Renal pelvis (tissue), 1 donor: ENCODE measurements at regions not wholly inside any gene's neighbourhood (a gene's known extent, or its start where the extent isn't known, plus 50 kb on each side); places are given as distances from the start of the nearest gene placed in this dataset.

Experiments
- DNase-seq: peaks from one replicate; pipeline ENCODE4 v3.0.0-alpha.2; 2013

DNA sequence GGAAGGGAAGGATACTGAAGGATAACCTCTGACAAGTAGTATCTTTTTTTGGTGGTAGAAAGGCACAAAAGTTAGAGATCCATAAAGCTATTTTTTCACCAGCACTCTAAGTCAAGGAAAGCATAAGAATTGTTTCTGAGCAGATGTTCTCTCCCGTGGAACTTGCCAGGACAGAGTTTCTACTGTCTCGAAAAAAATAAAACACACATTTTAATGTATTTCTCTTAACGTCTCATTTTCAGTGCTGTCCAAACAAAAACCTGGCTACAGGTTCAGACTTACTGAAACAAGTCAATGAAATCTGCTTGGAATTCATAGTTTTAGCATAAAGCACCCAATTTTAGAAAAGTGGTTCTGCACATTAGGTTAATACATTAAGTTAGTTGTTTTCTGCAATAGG is 338.3 kb downstream of the LTN1 start:
- no peak for DNase-seq

GRCh38 chr21:28644762-28645161 is 347.9 kb downstream of the LTN1 start:
- DNase-seq = no peak

- no peak for DNase-seq
These were observed 349.8 kb downstream of the LTN1 start for GRCh38 chr21:28642891-28643290.

GRCh38 chr21:28641731-28642130 is 350.9 kb downstream of the LTN1 start:
- no peak for DNase-seq

DNA sequence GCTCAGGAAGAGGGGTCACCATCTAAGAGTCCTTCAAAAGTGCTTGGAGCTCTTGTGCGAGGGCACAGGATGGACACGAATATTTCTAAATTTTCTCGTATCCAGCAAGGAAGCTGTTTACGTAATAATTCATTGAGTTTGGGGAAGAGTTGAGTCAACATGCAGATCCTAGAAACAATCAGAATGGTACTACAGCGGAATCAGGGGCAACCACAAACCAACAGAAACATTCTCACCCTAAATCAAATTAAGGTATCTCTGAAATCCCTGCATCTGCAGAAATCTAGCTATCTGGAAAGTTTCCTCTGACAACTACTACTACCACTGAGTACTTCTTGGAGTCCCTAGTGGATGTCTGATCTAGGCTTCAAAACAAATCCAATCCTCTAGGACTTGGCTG is 352.4 kb downstream of the LTN1 start:
- no peak for DNase-seq

DNA sequence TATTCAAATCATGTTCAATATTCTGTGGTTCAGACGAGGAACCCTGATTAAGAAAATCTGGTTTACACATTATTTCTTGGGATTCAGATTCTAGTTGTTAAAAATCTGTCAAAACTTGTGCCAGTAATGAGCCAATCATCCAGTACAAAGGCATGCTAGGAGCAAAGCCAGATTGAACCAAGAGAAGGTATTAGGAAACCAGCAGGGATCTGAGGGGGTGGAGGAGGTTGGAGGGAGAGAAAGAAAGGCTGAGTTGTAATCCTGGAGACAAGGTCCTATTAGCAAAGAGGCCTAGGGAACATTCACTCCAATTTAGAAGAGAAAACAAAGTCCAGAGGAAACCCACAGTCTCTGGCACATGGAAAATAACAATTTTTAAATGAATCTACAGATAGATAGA is 352.9 kb downstream of the LTN1 start:
- DNase-seq = no peak

DNA sequence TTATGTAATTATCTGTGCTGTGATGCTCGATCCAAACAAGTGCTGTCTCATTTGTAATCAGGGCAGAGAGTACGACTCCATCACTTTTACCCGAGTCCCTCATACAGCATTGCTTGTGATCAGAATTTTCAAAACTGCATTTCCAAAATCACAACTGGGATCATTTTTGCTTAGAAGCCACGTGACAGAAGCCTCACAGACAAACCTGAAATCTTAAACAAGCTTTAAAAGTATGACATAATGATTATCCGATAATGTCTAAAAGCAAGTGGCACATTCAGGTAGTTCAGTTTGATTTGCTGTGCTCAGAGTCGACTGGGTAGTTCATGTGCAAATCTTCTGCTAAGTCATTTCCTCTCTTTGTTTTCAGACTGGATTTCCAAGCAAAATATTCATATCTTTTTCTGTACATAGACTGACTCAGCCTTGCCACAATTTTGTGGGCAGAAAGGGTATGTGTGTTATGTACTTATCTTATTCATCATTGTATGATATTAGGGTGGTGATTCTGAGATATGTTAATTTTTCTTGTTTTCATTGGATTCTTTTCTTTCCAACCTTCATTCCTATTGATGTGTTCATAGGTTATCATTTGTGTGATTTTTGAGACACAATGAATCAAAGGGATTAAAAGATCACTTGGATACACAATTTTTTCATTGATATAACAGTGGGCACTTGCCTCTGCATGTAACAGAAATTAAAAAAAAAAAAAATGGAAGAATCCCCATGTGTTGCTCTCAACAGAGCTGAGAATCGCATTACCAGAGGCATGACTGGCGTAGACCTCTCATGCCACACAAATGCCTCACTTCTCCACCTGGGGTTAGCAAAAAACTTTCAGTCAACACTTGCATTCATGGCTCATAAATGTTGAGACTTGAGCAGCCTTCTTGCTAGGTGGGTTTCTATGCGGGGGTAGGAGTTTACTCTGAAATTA is 355.7 kb downstream of the LTN1 start:
- DNase-seq = no peak

DNA sequence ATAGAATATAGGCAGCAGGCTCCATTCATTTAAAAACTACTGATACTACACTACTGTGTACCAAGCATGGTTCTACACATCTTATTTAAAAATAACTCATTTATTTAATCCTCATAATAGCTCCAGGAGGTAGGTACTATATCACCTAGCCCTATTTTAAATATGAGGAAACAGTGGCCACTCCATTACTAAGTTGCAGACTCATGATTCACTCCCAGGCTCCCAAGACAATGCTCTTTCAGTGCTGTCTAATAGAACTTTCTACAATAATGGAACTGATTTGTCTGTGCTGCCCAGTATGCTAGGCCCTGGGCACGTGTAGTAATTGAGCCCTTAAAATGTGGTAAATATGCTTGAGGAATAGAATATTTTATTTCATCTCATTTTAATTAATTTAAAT is 357.1 kb downstream of the LTN1 start:
- no peak for DNase-seq

DNA sequence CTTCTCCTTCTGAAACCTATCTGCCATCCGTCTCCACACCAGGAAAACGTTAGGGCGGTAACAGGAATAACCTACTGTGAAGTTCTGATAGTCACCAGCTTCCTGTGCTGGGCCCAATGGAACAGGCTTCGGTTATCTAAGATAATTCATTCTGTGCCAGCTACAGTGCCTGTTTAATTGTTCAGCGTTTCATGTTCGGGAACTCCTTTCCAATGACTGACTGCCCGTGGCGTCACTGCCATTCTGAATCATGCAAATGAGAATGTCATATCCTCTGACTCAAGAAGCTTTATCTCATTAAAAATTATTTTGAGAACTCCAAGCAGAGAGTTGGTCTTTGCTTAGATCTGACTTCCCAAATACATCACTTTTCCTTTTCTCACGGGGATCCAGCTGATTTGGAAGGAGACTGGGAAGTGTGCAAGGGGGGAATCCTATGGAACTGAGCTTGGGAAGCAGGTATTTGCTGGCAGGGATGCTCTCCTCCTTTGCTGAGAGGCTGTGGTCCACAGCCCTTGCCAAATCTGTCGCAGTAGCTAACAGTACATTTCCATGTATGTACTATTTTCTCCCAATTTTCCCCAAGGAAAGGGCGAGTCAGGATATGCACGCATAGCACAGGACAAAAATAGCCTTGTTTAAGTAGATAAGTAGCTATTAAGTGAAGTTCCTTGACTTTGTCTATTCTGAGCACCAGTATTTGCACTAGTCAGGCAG is 358.7 kb downstream of the LTN1 start:
- no peak for DNase-seq

DNA sequence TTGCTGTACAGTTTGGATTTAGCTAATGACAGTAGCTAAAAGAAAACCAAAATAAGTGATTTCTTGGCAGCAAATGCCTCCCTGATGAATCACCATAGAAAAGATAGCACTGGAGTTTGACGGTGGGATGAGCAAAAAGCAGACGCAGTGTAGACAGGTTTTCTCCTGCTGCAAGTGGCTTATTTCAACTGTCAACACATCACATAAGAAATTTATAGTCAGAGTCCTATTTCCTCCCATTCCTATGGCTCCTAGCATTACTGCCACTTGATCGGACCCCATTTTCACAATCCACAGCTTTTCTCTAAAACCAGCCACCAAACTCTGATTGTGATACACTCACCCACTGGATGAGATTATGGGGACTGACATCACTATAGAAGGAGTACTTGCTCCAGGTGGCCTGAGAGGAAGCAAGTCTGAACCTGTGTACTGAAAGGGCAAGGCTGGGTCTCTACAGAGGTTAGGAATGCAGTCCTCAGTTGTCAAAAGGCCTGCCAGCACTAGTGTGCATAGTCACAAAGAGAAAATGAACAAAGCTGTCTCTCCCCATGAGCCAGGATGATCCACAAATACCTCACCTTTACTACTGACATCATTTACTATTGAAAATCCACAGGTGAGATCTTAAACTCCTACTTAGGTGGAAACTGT is 359.8 kb downstream of the LTN1 start:
- no peak for DNase-seq

GRCh38 chr21:28627691-28628090 is 365.0 kb downstream of the LTN1 start:
- no peak for DNase-seq

DNA sequence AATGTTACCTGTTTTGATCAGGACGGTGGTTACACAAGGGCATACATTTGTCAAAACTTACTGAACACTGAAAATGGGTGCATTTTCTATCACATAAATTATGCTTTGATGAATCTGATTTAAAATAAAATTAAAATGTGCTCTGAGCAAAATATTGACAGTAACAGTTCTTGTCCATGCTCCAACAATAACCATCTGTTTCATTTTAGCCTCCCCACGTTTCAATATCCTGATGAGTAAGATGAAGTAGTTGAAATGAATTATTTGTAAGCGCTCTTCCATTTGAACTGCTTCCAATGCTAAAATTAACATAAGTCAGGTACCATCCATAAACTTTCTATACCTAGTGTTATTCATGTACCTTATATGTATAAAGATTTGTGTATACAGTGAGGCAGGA is 365.4 kb downstream of the LTN1 start:
- DNase-seq = no peak

GRCh38 chr21:28624626-28625025 is 368.1 kb downstream of the LTN1 start:
- DNase-seq = no peak

DNA sequence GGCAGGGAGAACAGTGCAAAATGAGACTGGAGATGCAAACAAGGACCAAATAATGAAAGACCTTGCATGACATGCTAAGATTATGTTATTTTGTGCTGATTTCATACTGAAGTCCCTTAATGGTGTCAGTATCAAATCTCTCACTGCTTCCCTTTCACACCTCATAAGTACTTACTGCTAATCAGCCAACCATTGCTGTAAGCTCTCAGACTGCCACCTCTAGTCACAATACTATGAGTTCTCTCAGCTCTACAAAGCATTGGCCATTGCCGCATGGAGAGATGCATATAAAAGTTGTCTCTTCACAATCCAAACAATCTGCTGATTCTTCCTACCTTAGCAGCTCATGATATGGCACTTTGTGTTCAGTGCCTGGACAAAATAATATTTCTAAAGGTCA is 375.4 kb downstream of the LTN1 start:
- DNase-seq = no peak

DNA sequence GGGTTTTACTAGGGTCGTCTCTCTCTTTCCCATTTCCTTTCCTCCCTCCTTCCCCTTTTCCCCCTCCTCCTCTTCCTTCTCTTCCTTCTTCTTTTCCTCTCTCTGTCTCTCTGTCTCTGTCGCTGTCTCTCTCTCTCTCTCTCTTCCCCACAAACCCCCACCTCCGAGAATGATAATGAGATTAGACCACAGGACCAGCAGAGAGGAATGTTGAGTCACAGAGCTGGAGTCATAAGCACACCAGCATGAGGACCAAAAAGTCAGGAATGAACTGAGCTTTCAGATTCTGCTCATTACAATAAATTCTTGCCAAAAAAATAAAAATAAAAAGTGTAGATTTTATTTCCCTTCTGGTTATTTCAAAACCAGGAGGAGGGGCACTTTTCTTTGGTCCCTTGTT is 377.4 kb downstream of the LTN1 start:
- no peak for DNase-seq

DNA sequence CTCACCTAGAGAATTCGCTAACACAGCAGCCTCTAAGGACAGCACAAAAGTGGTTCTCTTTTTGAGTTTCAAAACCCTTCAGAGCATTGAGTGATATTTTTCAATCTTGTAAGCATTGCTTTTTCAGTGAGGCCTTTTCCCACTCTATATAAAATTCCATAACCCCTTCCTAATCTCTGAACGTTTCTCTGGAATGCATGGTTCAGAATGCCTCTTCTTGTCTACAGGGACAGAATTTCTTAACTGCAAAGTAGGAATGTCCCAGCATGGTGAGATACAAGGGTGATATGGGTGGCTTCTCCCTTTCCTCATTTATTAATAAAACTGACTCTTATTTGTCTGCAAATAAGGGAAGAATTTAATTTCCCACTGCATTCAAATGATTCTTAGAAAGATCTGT is 377.9 kb downstream of the LTN1 start:
- DNase-seq = no peak

- no peak for DNase-seq
These were observed 384.0 kb downstream of the LTN1 start for GRCh38 chr21:28608646-28609045.

DNA sequence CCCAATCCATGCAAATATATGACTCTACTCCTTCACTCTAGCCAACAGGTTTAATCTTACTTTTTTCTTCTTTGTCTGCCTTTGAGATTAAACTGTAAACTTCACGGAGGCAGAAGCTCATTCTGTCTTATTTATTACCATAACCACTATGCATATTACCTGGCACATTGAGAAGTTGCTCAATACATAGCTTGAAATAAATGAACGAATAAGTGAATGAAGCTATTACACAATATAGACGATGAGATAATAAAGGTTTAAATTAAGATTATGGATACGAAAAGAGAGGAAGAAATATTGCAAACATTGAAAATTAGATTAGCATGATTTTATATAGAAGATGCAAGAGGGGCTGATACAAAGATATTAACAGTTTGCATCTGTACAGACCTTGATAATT is 385.1 kb downstream of the LTN1 start:
- DNase-seq = no peak

DNA sequence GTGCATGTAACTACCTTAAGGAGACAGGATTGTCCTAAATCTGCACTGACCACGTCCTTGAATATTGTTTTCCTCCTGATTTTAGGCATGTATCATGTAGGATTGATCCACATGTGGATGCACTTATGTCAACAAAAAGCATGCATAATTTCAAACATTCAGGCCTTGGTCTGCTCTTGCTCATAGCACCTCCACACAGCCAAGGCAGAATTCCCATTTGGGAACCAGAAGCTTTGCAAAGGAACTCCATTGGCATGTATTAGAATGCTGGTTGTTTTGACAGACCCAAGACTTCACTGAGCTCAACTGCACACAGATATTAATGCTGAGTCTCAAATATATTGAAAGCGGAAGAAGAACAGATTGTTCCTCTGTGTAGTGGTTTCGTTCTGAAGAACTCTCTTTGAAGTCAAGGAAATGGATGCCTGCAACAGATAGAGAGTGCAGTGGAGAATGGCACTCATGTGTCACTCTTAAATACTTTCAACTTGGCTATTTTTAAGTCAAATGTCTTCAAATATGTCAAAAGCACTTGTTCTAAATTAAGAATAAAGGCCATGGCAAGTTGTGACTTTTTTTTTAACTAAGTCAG is 387.6 kb downstream of the LTN1 start:
- DNase-seq = no peak

DNA sequence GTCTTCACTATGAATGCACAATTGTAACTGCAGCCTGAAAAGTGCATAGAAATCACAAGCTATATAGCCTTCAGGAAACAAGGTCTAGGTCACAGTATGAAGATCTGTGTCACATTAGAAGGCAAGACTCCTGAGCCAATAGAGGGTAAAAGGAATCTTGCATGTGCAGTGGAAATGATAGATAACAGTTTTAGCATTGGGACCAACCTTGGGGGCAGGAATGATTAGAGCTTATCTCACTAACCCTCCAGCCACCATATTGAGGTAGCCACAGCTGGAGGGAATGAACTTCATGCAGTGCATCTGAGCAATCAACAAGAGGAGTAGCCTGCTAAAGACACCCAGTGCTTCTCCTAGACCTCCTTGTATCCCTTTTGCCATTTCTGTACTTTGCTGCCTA is 390.1 kb downstream of the LTN1 start:
- DNase-seq = no peak

DNA sequence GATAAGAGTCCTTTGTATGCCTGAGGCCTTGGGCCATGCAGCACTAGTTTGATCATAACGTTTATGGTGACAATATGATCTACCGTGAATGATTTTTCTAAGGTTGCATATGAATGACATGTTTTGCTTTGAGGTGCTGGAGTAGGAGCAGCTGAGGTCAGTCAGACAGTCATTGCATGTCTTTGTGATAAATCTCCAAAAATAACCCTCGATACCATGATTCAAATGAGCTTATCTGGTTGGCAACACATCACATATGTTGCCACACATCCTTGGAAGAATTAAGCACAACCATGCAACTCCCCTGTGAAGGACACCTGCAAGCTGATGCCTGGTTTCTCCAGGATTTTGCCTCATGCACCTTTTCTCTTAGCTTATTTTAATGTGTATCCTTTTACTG is 394.5 kb downstream of the LTN1 start:
- no peak for DNase-seq

GRCh38 chr21:28592205-28592865 is 400.3 kb downstream of the LTN1 start:
- peak; percentile 23 for DNase-seq
